Upper lobe of left lung (tissue), 6 donors: ENCODE measurements at regions not wholly inside any gene's neighbourhood (a gene's known extent, or its start where the extent isn't known, plus 50 kb on each side); places are given as distances from the start of the nearest gene placed in this dataset.
A peak's percentile ranks its signal among the peaks of the same experiment; 100 is the strongest.
"Not testable (repeated sequence)": the region's sequence is repeated elsewhere in the genome, so short reads cannot be mapped to it uniquely, and the experiment has no call there.

ENCODE experiments used
- ATAC-seq, 2 donors: fragments of 200-7000 bp; cut with Tn5 transposase; one replicate each; pipeline ENCODE4 v1.9.1; 2022; ENCODE audit warnings: mild to moderate bottlenecking in 2 of 2, moderate library complexity in 2 of 2; ENCODE audit not compliant: low FRiP score in 2 of 2
- DNase-seq, 2 donors: peaks; one replicate each; pipeline ENCODE4 v3.0.0-alpha.2; 2019 to 2020
- H3K27ac ChIP-seq, 4 donors: fragments of 200-600 bp; sonication (generic); one replicate each; pipeline ENCODE4 v1.5.1; 2016 to 2019
- H3K27me3 ChIP-seq, 4 donors: fragments of 200-600 bp; sonication (generic); one replicate each; pipeline ENCODE4 v1.5.1; 2017 to 2019
- H3K36me3 ChIP-seq, 4 donors: fragments of 200-600 bp; sonication (generic); one replicate each; pipeline ENCODE4 v1.5.1; 2016 to 2019
- H3K4me1 ChIP-seq, 4 donors: fragments of 200-600 bp; sonication (generic); one replicate each; pipeline ENCODE4 v1.5.1; 2018 to 2019
- H3K4me3 ChIP-seq, 4 donors: fragments of 200-600 bp; sonication (generic); one replicate each; pipeline ENCODE4 v1.5.1; 2017 to 2019; ENCODE audit warnings: mild to moderate bottlenecking in 2 of 4, moderate library complexity in 1 of 4
- H3K9me3 ChIP-seq, 4 donors: fragments of 200-600 bp; sonication (generic); one replicate each; pipeline ENCODE4 v1.5.1; 2018 to 2019
- EP300 ChIP-seq, 4 donors: sonication (generic); formaldehyde crosslinking; IDR thresholded peaks; one replicate each; pipeline ENCODE4 v1.5.1; 2017; ENCODE audit warnings: antibody characterized with exemption in 4 of 4, control low read depth in 2 of 4
- POLR2A ChIP-seq, 4 donors: fragments of 450-650 bp; IDR thresholded peaks; one replicate each; pipeline ENCODE4 v1.5.1; 2016 to 2017; ENCODE audit warnings: antibody characterized with exemption in 4 of 4, mild to moderate bottlenecking in 2 of 4
- POLR2AphosphoS5 ChIP-seq, 2 donors: sonication (generic); formaldehyde crosslinking; IDR thresholded peaks; one replicate each; pipeline ENCODE4 v1.5.1; 2017; ENCODE audit warnings: antibody characterized with exemption in 2 of 2
- WGBS, 2 donors: methylation state at CpG; one replicate each; pipeline ENCODE4 v1.1.5; 2017 to 2018; 5-methylcytosine and 5-hydroxymethylcytosine counted together
- TF ChIP-seq, protein P1 (sequence below), 6 experiments: fragments of 450-650 bp in 4 of 6; fragments of 200-600 bp in 2 of 6; sonication (generic) in 2 of 6; IDR thresholded peaks; one replicate each; pipeline ENCODE4 v1.5.1; 2016 to 2019; ENCODE audit warnings: antibody characterized with exemption in 6 of 6
- donor health status: DM: no; HTN: no; CAD: no; lungs with moderate emphysema.
- donor health status: DM: no; HTN: yes; CAD: no; lungs with severe emphysema.

DNA sequence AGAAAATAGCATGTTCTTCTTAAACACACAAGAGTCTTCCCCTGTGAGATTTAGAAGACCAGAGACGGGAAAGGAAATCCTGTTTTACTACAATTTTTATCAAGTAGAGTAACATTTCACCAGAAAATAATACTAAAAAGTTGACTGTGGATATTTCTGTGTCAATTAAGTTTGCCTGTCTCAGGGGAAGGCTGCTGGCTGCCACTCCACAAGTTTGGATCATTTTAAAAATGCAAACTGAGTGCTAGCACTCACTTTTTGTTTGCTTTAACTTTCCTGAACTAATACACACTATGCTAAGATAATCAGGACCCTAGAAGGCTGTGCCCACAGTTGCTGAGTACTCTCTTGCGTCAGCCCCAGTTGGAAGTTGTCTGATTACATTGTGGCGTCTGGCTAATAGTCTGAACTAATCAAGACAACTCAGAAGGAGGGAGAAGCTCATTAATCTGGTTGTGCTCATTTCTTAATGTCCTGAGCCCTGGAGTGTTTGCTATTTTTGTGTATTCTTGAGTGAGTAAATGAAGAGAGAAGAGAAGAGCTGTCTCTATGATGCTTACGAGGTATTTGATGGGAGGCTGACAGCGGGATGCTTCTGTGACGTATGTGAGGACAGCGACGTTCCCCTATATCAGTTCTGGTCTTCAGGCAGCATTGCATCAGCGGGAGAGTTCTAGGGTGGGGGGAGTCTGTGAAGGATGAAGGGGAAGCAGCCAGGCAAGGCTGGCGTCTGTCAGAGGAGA lies 664.2 kb downstream of the QKI start:
- TF ChIP-seq, protein P1, sequence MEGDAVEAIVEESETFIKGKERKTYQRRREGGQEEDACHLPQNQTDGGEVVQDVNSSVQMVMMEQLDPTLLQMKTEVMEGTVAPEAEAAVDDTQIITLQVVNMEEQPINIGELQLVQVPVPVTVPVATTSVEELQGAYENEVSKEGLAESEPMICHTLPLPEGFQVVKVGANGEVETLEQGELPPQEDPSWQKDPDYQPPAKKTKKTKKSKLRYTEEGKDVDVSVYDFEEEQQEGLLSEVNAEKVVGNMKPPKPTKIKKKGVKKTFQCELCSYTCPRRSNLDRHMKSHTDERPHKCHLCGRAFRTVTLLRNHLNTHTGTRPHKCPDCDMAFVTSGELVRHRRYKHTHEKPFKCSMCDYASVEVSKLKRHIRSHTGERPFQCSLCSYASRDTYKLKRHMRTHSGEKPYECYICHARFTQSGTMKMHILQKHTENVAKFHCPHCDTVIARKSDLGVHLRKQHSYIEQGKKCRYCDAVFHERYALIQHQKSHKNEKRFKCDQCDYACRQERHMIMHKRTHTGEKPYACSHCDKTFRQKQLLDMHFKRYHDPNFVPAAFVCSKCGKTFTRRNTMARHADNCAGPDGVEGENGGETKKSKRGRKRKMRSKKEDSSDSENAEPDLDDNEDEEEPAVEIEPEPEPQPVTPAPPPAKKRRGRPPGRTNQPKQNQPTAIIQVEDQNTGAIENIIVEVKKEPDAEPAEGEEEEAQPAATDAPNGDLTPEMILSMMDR (IDR thresholded peaks at IDR 0.05), result no peak
- no peak for TF ChIP-seq EP300 (IDR thresholded peaks at IDR 0.05)
- TF ChIP-seq POLR2A (IDR thresholded peaks at IDR 0.05), result no peak
- no peak for TF ChIP-seq POLR2AphosphoS5 (IDR thresholded peaks at IDR 0.05)
- no peak overlapping the region for H3K27ac ChIP-seq
- no peaks in the 10 kb centered on the region for H3K36me3 ChIP-seq
- no peaks in the 10 kb centered on the region for H3K27me3 ChIP-seq
- WGBS, 2 donors, result 56 to 61% methylated on average over 10 of the region's 10 CpGs
- no peaks in the 10 kb centered on the region for H3K9me3 ChIP-seq
- DNase-seq (no peak), ATAC-seq (peak in 1 of 2 donors; percentile 38)
- no peak overlapping the region for H3K4me3 ChIP-seq
- no peaks in the 10 kb centered on the region for H3K4me1 ChIP-seq

DNA sequence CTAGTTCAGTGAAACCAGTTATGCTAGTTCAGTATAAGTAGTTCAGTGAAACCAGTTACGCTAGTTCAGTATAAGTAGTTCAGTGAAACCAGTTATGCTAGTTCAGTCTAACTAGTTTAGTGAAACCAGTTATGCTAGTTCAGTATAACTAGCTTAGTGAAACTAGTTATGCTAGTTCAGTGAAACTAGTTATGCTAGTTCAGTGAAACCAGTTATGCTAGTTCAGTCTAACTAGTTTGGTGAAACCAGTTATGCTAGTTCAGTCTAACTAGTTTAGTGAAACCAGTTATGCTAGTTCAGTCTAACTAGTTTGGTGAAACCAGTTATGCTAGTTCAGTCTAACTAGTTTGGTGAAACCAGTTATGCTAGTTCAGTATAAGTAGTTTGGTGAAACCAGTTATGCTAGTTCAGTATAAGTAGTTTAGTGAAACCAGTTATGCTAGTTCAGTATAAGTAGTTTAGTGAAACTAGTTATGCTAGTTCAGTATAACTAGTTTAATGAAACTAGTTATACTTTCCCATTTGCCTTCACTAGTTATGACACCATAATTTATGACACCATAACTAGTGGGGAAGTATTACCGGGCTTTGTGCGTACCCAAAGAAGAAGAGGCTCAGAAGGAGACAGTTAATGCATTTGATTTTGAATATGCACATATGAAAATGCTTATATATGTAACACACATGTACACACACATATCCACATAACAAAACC lies 662.5 kb downstream of the QKI start:
- ATAC-seq, H3K27me3 ChIP-seq, H3K4me1 ChIP-seq, H3K4me3 ChIP-seq, H3K27ac ChIP-seq, H3K9me3 ChIP-seq, H3K36me3 ChIP-seq, DNase-seq: not testable (repeated sequence)
- WGBS, 2 donors, result 59 to 76% methylated on average over 3 of the region's 3 CpGs

DNA sequence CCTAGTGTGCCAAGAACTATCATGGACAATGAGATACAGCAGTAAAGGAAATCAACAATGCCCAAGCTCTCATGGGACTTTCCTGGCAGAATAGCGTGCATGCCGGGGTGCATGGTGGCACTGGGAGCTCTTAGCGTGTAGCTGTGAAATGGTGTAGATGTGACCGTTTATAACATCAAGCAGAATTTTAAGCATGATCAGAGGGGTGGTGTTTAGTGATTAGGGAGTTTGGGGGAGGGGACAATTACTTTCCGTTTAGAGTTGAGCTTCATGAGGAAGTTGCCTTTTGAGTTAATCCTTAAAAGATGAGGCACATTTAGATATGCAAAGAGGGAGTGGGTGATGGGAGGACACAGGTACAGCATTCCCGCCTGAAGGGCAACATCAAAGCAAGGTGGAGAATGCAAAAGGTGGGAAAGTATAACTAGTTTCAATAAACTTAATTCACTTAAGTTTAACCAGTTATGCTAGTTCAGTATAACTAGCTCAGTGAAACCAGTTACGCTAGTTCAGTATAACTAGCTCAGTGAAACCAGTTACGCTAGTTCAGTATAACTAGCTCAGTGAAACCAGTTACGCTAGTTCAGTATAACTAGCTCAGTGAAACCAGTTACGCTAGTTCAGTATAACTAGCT lies 661.6 kb downstream of the QKI start:
- 76 to 85% methylated on average over 8 to 9 of the region's 10 CpGs for WGBS, 2 donors
- ATAC-seq (no peak), DNase-seq (no peak)
- Histone ChIP-seq H3K9me3 (no peaks in the 10 kb centered on the region), H3K4me3 (no peak overlapping the region), H3K4me1 (no peaks in the 10 kb centered on the region), H3K27ac (no peak overlapping the region), H3K36me3 (no peaks in the 10 kb centered on the region), H3K27me3 (no peaks in the 10 kb centered on the region)
- TF ChIP-seq, protein P1 (IDR thresholded peaks at IDR 0.05), result no peak
- TF ChIP-seq POLR2A (IDR thresholded peaks at IDR 0.05), result no peak
- no peak for TF ChIP-seq EP300 (IDR thresholded peaks at IDR 0.05)
- peak in 1 of 2 donors; percentile 21 for TF ChIP-seq POLR2AphosphoS5 (IDR thresholded peaks at IDR 0.05)

- no peak for DNase-seq
- no peak overlapping the region for H3K27ac ChIP-seq
- H3K4me1 ChIP-seq, result no peaks in the 10 kb centered on the region
- H3K36me3 ChIP-seq, result no peaks in the 10 kb centered on the region
- TF ChIP-seq POLR2A (IDR thresholded peaks at IDR 0.05), result no peak
- TF ChIP-seq POLR2AphosphoS5 (IDR thresholded peaks at IDR 0.05), result no peak
- TF ChIP-seq, protein P1 (IDR thresholded peaks at IDR 0.05), result no peak
- TF ChIP-seq EP300 (IDR thresholded peaks at IDR 0.05), result no peak
- ATAC-seq, result no peak
- WGBS, 2 donors, result 73 to 74% methylated on average over 2 of the region's 2 CpGs
- H3K27me3 ChIP-seq, result no peaks in the 10 kb centered on the region
- no peak overlapping the region for H3K4me3 ChIP-seq
- H3K9me3 ChIP-seq, result no peaks in the 10 kb centered on the region
These were observed 657.7 kb downstream of the QKI start for GRCh38 chr6:164072240-164072666.

DNA sequence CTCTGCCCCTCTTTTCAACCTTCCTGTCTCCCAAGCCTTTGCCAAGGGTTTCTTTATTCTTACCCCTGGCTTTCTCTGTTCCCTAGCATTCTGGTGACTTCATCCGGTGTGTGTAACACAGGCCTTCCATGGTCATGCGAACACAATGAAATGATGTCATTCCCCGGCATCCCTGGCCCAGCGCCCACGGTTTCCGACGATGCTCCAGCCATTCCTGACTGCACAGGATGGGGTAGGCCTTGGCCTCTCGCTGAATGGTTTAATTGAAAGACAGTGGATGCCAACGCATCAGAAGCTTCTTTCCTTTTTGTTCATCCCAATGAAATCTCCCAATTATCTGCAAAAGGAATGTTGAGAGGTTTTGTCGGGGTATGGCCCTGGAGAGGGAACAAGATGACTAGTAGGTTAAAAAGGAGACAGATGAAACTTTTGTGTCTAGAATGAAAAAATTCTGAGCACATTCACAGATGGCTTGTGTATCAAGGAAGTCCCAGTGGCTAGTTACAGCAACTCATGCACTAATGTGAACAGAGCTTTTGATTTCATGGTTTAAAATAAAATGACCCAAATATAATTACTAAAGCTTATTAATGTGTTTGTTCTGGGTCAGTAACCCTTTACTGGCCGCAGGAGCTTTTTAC lies 655.0 kb downstream of the QKI start:
- Histone ChIP-seq H3K4me1 (no peaks in the 10 kb centered on the region), H3K36me3 (no peaks in the 10 kb centered on the region), H3K9me3 (no peaks in the 10 kb centered on the region), H3K27me3 (no peaks in the 10 kb centered on the region), H3K27ac (peak overlapping the region; percentile 53 to 73 (median 64)), H3K4me3 (no peak overlapping the region)
- ATAC-seq (peak; percentile 55 to 76), DNase-seq (peak; percentile 31 to 75)
- peak; percentile 44 to 66 for TF ChIP-seq POLR2AphosphoS5 (IDR thresholded peaks at IDR 0.05)
- no peak for TF ChIP-seq POLR2A (IDR thresholded peaks at IDR 0.05)
- TF ChIP-seq, protein P1 (IDR thresholded peaks at IDR 0.05), result no peak
- TF ChIP-seq EP300 (IDR thresholded peaks at IDR 0.05), result no peak
- 70 to 75% methylated on average over 11 of the region's 11 CpGs for whole genome bisulfite sequencing, 2 donors
